ENCODE measurements at regions not wholly inside any gene's neighbourhood (a gene's known extent, or its start where the extent isn't known, plus 50 kb on each side); places are given as distances from the start of the nearest gene placed in this dataset.

GRCh38 chr5:107184066-107184465 lies 486.7 kb downstream of the EFNA5 start:
- H3K27me3 ChIP-seq = no peaks in the 10 kb centered on the region
- ATAC-seq (no peak), DNase-seq (no peak)
- no peak overlapping the region for H3K4me3 ChIP-seq
- peaks cover 0 to 4% (median 0%) of the 10 kb centered on the region in 12 donors for H3K9me3 ChIP-seq
- no peak overlapping the region for H3K27ac ChIP-seq
- WGBS, 4 donors = 55 to 71% (median 65%) methylated on average over 2 of the region's 2 CpGs
- no peaks in the 10 kb centered on the region for H3K4me1 ChIP-seq
- intact Hi-C loops (cut with DNase I) = no loop called here
- H3K36me3 ChIP-seq = no peaks in the 10 kb centered on the region
- TF ChIP-seq POLR2A (IDR thresholded peaks at IDR 0.05) (no peak), CTCF (IDR thresholded peaks at IDR 0.05) (no peak)

DNA sequence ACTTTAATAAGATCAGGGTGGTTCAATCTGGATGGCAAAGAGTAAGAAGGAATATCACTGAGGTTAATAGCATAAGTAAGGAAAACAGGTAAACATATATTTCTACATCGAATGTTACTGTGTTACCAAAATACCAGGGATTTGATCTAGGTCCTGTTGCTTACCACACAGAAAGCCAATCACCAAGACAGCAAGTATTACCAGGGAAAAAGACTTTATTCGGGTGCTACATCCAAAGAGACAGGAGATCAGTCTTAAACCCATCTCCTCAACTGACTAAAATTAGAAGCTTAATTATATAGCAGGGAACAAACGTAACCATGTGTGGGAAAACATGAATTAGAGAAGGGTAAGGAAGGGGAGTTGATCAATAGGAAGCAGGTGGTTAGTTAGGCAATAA lies 500.1 kb downstream of the EFNA5 start:
- H3K4me1 ChIP-seq = no peaks in the 10 kb centered on the region
- DNase-seq (no peak), ATAC-seq (no peak)
- no peaks in the 10 kb centered on the region for H3K27me3 ChIP-seq
- H3K4me3 ChIP-seq = no peak overlapping the region
- peaks cover 0 to 14% (median 6%) of the 10 kb centered on the region in 12 donors for H3K9me3 ChIP-seq
- no peaks in the 10 kb centered on the region for H3K36me3 ChIP-seq
- TF ChIP-seq POLR2A (IDR thresholded peaks at IDR 0.05) = no peak
- no peak for TF ChIP-seq CTCF (IDR thresholded peaks at IDR 0.05)
- no peak overlapping the region for H3K27ac ChIP-seq
- intact Hi-C loops (cut with DNase I) = no loop called here
- 77 to 87% (median 81%) methylated on average over 3 of the region's 3 CpGs for WGBS, 4 donors

DNA sequence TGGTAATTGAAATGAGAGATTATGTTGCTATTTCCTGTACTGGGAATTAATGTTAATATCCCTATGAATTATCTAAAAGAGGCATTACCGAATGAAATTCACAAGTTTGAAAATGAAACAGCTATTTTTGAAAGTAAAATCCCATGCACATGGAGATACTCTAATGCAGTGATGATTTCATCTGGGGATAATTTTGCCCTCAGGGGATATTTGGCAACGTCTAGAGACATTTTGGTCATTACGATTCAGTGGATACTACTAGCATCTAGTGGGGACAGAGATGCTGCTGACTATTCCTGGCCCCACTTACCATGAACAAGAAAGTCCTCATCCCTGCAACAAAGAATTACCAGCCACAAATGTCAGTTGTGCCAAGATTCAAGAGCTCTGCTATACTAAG lies 500.9 kb downstream of the EFNA5 start:
- DNase-seq (no peak), ATAC-seq (no peak)
- TF ChIP-seq POLR2A (IDR thresholded peaks at IDR 0.05) (no peak), CTCF (IDR thresholded peaks at IDR 0.05) (no peak)
- no peaks in the 10 kb centered on the region for H3K4me1 ChIP-seq
- intact Hi-C loops (cut with DNase I) = no loop called here
- H3K36me3 ChIP-seq = no peaks in the 10 kb centered on the region
- no peak overlapping the region for H3K4me3 ChIP-seq
- H3K27ac ChIP-seq = no peak overlapping the region
- 38 to 68% (median 57%) methylated on average over 3 of the region's 3 CpGs for WGBS, 4 donors
- H3K9me3 ChIP-seq = peaks cover 0 to 14% (median 6%) of the 10 kb centered on the region in 12 donors
- no peaks in the 10 kb centered on the region for H3K27me3 ChIP-seq

- H3K27me3 ChIP-seq = no peaks in the 10 kb centered on the region
- no peaks in the 10 kb centered on the region for H3K4me1 ChIP-seq
- H3K36me3 ChIP-seq = no peaks in the 10 kb centered on the region
- no peak overlapping the region for H3K27ac ChIP-seq
- no peak for DNase-seq
- no peak overlapping the region for H3K4me3 ChIP-seq
- no peak for ATAC-seq
- peaks cover 0 to 14% (median 6%) of the 10 kb centered on the region in 12 donors for H3K9me3 ChIP-seq
- TF ChIP-seq CTCF (IDR thresholded peaks at IDR 0.05) = no peak
- no peak for TF ChIP-seq POLR2A (IDR thresholded peaks at IDR 0.05)
- 72 to 84% (median 74%) methylated on average over 8 of the region's 8 CpGs for WGBS, 4 donors
- intact Hi-C loops (cut with DNase I) = no loop called here
Measured at GRCh38 chr5:107168848-107169752, 501.6 kb downstream of the EFNA5 start.
